ENCODE measurements at regions not wholly inside any gene's neighbourhood (a gene's known extent, or its start where the extent isn't known, plus 50 kb on each side); places are given as distances from the start of the nearest gene placed in this dataset.

- Histone ChIP-seq H3K9me3 (ENCODE audit: control insufficient read depth in 1 of 2, insufficient read depth in 1 of 2, low read length in 2 of 2) (no peaks in the 10 kb centered on the region), H3K27ac (ENCODE audit: low read depth in 1 of 2, low read length in 2 of 2) (no peak overlapping the region), H3K4me3 (ENCODE audit: low read length) (no peak overlapping the region), H3K36me3 (ENCODE audit: insufficient read depth, low read length) (no peaks in the 10 kb centered on the region), H3K4me1 (ENCODE audit: insufficient read depth, low read length) (no peaks in the 10 kb centered on the region), H3K27me3 (ENCODE audit: control insufficient read depth in 1 of 2, insufficient read depth in 2 of 2, low read length in 2 of 2) (no peaks in the 10 kb centered on the region)
- no peaks in the 10 kb centered on the region for H3K27me3 Mint-ChIP-seq
- no peak overlapping the region for H3K27ac Mint-ChIP-seq
- DNase-seq (no peak), ATAC-seq (ENCODE audit: poor library complexity) (no peak)
- no peak for TF ChIP-seq CTCF (IDR thresholded peaks at IDR 0.05)
- no peaks in the 10 kb centered on the region for H3K4me1 Mint-ChIP-seq (ENCODE audit: low read depth)
- H3K4me3 Mint-ChIP-seq: no peak overlapping the region
- H3K9me3 Mint-ChIP-seq: no peaks in the 10 kb centered on the region
- H3K36me3 Mint-ChIP-seq (ENCODE audit: low read depth): no peaks in the 10 kb centered on the region
- ChIA-PET CTCF (interaction anchor here (1.4 kb wide), 1 partner anchor 12 kb away, joined by 4 read pairs; no protein-coding TSS in a partner anchor), POLR2A (interaction anchor here (0.9 kb wide), 1 partner anchor 10 kb away, joined by 3 read pairs; no protein-coding TSS in a partner anchor)
- intact Hi-C loops (cut with DNase I, micrococcal nuclease): no loop called here
Observed at GRCh38 chr3:177710506-177710905, 513.2 kb upstream of the TBL1XR1 start.

- Histone ChIP-seq H3K9me3 (ENCODE audit: control insufficient read depth in 1 of 2, insufficient read depth in 1 of 2, low read length in 2 of 2) (no peaks in the 10 kb centered on the region), H3K4me1 (ENCODE audit: insufficient read depth, low read length) (no peaks in the 10 kb centered on the region), H3K4me3 (ENCODE audit: low read length) (no peak overlapping the region), H3K27ac (ENCODE audit: low read depth in 1 of 2, low read length in 2 of 2) (no peak overlapping the region), H3K27me3 (ENCODE audit: control insufficient read depth in 1 of 2, insufficient read depth in 2 of 2, low read length in 2 of 2) (no peaks in the 10 kb centered on the region), H3K36me3 (ENCODE audit: insufficient read depth, low read length) (no peaks in the 10 kb centered on the region)
- ChIA-PET CTCF (no interaction called here), POLR2A (no interaction called here)
- no peak for DNase-seq
- no peaks in the 10 kb centered on the region for H3K36me3 Mint-ChIP-seq (ENCODE audit: low read depth)
- no peaks in the 10 kb centered on the region for H3K9me3 Mint-ChIP-seq
- no peak overlapping the region for H3K4me3 Mint-ChIP-seq
- H3K27me3 Mint-ChIP-seq: no peaks in the 10 kb centered on the region
- intact Hi-C loops (cut with DNase I, micrococcal nuclease): no loop called here
- H3K4me1 Mint-ChIP-seq (ENCODE audit: low read depth): no peaks in the 10 kb centered on the region
- no peak for TF ChIP-seq CTCF (IDR thresholded peaks at IDR 0.05)
- H3K27ac Mint-ChIP-seq: no peak overlapping the region
- no peak for ATAC-seq (ENCODE audit: poor library complexity)
Observed at GRCh38 chr3:177711637-177712036, 514.4 kb upstream of the TBL1XR1 start.

GRCh38 chr3:177713928-177714900 lies 516.9 kb upstream of the TBL1XR1 start:
- Histone ChIP-seq H3K36me3 (ENCODE audit: insufficient read depth, low read length) (no peaks in the 10 kb centered on the region), H3K27ac (ENCODE audit: low read depth in 1 of 2, low read length in 2 of 2) (no peak overlapping the region), H3K9me3 (ENCODE audit: control insufficient read depth in 1 of 2, insufficient read depth in 1 of 2, low read length in 2 of 2) (no peaks in the 10 kb centered on the region), H3K27me3 (ENCODE audit: control insufficient read depth in 1 of 2, insufficient read depth in 2 of 2, low read length in 2 of 2) (no peaks in the 10 kb centered on the region), H3K4me1 (ENCODE audit: insufficient read depth, low read length) (no peaks in the 10 kb centered on the region), H3K4me3 (ENCODE audit: low read length) (no peak overlapping the region)
- Mint-ChIP-seq H3K4me1 (ENCODE audit: low read depth) (no peaks in the 10 kb centered on the region), H3K27ac (no peak overlapping the region), H3K4me3 (no peak overlapping the region), H3K9me3 (no peaks in the 10 kb centered on the region), H3K36me3 (ENCODE audit: low read depth) (no peaks in the 10 kb centered on the region), H3K27me3 (no peaks in the 10 kb centered on the region)
- DNase-seq (no peak), ATAC-seq (ENCODE audit: poor library complexity) (no peak)
- no peak for TF ChIP-seq CTCF (IDR thresholded peaks at IDR 0.05)
- CTCF ChIA-PET: no interaction called here
- intact Hi-C loops (cut with DNase I, micrococcal nuclease): no loop called here
- POLR2A ChIA-PET: no interaction called here
